ENCODE measurements at regions not wholly inside any gene's neighbourhood (a gene's known extent, or its start where the extent isn't known, plus 50 kb on each side); places are given as distances from the start of the nearest gene placed in this dataset.

DNA sequence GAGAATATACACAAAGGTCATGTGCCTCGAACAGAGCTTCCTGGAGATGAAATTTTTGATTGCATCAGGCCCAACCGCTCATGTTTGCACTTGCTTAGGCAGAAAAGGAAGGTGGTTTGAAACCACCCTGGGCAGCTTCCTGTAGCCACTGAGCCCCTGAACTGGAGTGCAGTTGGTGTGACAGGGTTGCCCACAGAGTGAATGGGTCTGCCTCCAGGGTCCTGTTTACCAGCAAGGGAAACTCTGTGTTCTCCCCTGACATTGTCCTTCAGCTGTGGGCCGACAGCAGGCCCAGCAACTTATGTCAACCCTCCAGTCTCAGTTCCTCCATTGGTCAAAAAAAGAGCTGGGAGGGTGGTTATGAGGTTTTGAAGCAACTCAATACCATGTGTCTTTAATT is 289.6 kb downstream of the KIF4B start:
- Mint-ChIP-seq H3K4me1 (ENCODE audit: low read depth, unreplicated experiment) (no peaks in the 10 kb centered on the region), H3K4me3 (ENCODE audit: unreplicated experiment) (no peak overlapping the region), H3K27ac (ENCODE audit: unreplicated experiment) (no peak overlapping the region), H3K9me3 (ENCODE audit: unreplicated experiment) (no peaks in the 10 kb centered on the region), H3K36me3 (ENCODE audit: unreplicated experiment) (no peaks in the 10 kb centered on the region), H3K27me3 (ENCODE audit: unreplicated experiment) (no peaks in the 10 kb centered on the region)
- no peak for DNase-seq
- TF ChIP-seq, protein P1, sequence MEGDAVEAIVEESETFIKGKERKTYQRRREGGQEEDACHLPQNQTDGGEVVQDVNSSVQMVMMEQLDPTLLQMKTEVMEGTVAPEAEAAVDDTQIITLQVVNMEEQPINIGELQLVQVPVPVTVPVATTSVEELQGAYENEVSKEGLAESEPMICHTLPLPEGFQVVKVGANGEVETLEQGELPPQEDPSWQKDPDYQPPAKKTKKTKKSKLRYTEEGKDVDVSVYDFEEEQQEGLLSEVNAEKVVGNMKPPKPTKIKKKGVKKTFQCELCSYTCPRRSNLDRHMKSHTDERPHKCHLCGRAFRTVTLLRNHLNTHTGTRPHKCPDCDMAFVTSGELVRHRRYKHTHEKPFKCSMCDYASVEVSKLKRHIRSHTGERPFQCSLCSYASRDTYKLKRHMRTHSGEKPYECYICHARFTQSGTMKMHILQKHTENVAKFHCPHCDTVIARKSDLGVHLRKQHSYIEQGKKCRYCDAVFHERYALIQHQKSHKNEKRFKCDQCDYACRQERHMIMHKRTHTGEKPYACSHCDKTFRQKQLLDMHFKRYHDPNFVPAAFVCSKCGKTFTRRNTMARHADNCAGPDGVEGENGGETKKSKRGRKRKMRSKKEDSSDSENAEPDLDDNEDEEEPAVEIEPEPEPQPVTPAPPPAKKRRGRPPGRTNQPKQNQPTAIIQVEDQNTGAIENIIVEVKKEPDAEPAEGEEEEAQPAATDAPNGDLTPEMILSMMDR (IDR thresholded peaks at IDR 0.05; ENCODE audit: partially characterized antibody, unreplicated experiment), result no peak

DNA sequence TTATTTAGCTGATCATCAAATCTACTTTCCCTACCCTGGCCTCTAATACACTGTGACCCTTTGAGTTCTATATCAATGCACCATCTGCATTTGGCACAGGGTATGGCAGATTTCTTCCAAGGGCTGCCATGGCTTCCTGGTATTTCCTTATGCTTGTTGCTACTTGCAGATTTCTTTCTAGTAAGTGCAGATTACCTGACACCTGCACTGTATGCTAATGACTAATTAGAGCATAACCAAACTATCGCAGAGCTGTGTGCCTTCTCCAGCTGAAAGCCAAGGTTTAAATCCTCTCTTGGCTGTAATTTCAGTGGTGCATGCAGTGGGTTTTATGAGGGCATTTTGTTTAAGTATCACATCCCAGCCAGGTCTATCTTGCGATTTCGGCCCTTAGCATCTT is 293.7 kb downstream of the KIF4B start:
- no peaks in the 10 kb centered on the region for H3K27me3 Mint-ChIP-seq (ENCODE audit: unreplicated experiment)
- H3K4me3 Mint-ChIP-seq (ENCODE audit: unreplicated experiment), result no peak overlapping the region
- no peak overlapping the region for H3K27ac Mint-ChIP-seq (ENCODE audit: unreplicated experiment)
- H3K36me3 Mint-ChIP-seq (ENCODE audit: unreplicated experiment), result no peaks in the 10 kb centered on the region
- H3K4me1 Mint-ChIP-seq (ENCODE audit: low read depth, unreplicated experiment), result no peaks in the 10 kb centered on the region
- DNase-seq, result no peak
- H3K9me3 Mint-ChIP-seq (ENCODE audit: unreplicated experiment), result no peaks in the 10 kb centered on the region
- TF ChIP-seq, protein P1 (IDR thresholded peaks at IDR 0.05; ENCODE audit: partially characterized antibody, unreplicated experiment), result no peak

DNA sequence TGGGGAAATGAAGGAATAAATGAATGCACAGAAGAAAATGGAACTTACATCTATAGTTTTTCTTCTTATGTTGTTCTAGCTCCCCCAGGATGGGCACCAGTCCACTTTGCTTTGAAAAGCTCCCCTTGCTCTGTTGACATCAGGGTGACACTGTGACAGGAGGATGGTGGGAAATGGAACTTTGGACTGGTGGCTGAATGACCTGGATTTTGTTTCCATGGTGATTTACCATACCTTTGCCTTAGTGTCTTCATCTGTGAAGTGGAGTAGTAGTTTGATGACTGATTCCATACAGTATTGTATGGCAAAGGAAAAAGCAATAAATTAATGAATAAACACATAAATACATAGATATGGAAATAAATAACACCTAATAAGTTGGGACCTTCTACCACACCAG is 294.7 kb downstream of the KIF4B start:
- DNase-seq, result no peak
- H3K36me3 Mint-ChIP-seq (ENCODE audit: unreplicated experiment), result no peaks in the 10 kb centered on the region
- H3K4me1 Mint-ChIP-seq (ENCODE audit: low read depth, unreplicated experiment), result no peaks in the 10 kb centered on the region
- H3K9me3 Mint-ChIP-seq (ENCODE audit: unreplicated experiment), result no peaks in the 10 kb centered on the region
- no peaks in the 10 kb centered on the region for H3K27me3 Mint-ChIP-seq (ENCODE audit: unreplicated experiment)
- H3K27ac Mint-ChIP-seq (ENCODE audit: unreplicated experiment), result no peak overlapping the region
- TF ChIP-seq, protein P1 (IDR thresholded peaks at IDR 0.05; ENCODE audit: partially characterized antibody, unreplicated experiment), result no peak
- H3K4me3 Mint-ChIP-seq (ENCODE audit: unreplicated experiment), result no peak overlapping the region

DNA sequence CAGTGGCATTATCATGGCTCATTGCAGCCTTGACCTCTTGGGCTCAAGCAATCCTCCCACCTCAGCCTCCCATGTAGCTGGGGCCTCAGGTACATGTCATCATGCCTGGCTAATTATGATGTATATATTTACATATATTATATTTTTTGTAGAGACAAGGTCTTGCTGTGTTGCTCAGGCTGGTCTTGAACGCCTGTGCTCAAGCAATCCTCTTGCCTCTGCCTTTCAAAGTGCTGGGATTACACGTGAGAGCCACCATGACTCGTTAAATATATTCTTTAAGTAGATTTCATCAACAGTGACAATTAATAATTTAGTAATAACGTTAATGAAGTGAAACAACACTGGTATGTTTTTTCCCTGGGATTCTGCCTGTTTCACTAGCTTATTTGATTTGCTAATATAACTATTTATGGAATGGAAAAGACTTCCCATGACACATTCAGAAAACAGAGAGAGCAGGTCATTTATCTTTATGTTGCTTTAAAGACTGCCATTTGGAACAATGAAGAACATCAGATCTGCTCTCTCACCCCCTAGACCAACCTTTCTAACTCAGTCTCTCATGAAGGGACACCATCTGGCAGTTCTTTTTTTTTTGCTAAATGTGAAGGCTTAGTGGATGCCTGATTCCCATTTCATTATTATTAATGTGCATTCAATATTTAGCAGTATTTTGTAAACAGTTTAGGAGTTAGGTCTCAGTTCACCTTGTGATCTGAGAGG is 295.6 kb downstream of the KIF4B start:
- Mint-ChIP-seq H3K4me3 (ENCODE audit: unreplicated experiment) (no peak overlapping the region), H3K27me3 (ENCODE audit: unreplicated experiment) (no peaks in the 10 kb centered on the region), H3K9me3 (ENCODE audit: unreplicated experiment) (no peaks in the 10 kb centered on the region), H3K36me3 (ENCODE audit: unreplicated experiment) (no peaks in the 10 kb centered on the region), H3K4me1 (ENCODE audit: low read depth, unreplicated experiment) (no peaks in the 10 kb centered on the region), H3K27ac (ENCODE audit: unreplicated experiment) (no peak overlapping the region)
- TF ChIP-seq, protein P1 (IDR thresholded peaks at IDR 0.05; ENCODE audit: partially characterized antibody, unreplicated experiment), result no peak
- no peak for DNase-seq

DNA sequence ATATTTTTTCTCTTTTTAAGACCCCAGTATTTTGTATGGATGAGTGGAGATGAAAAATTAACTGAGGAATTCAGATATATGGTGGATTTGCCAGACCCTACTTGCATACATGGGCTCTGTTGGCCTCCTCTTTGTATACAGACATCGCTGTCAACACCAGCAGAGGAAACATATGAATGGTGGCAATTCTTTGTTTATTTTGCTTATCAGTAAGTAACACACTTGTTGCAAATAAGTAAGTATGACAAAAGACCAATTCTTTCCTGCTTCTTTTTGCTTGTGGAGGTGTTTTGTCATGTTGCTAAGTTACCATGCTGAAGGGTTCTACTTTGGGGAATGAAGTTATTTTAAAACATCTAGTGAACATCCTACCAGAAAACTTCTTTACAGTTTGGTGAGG is 298.2 kb downstream of the KIF4B start:
- Mint-ChIP-seq H3K9me3 (ENCODE audit: unreplicated experiment) (no peaks in the 10 kb centered on the region), H3K36me3 (ENCODE audit: unreplicated experiment) (no peaks in the 10 kb centered on the region), H3K27me3 (ENCODE audit: unreplicated experiment) (no peaks in the 10 kb centered on the region), H3K27ac (ENCODE audit: unreplicated experiment) (no peak overlapping the region), H3K4me3 (ENCODE audit: unreplicated experiment) (no peak overlapping the region), H3K4me1 (ENCODE audit: low read depth, unreplicated experiment) (no peaks in the 10 kb centered on the region)
- no peak for DNase-seq
- TF ChIP-seq, protein P1 (IDR thresholded peaks at IDR 0.05; ENCODE audit: partially characterized antibody, unreplicated experiment), result no peak
